SH-SY5Y (cell line): ENCODE measurements at regions not wholly inside any gene's neighbourhood (a gene's known extent, or its start where the extent isn't known, plus 50 kb on each side); places are given as distances from the start of the nearest gene placed in this dataset.

Experiments used
- GATA2 ChIP-seq: IDR thresholded peaks from 2 replicates; pipeline ENCODE4 v1.6.1; 2011; ENCODE audit warnings: mild to moderate bottlenecking, low read depth, low read length
- GATA3 ChIP-seq: IDR thresholded peaks from 2 replicates; pipeline ENCODE4 v1.6.1; 2011; ENCODE audit warnings: low read depth, mild to moderate bottlenecking, low read length, moderate library complexity

DNA sequence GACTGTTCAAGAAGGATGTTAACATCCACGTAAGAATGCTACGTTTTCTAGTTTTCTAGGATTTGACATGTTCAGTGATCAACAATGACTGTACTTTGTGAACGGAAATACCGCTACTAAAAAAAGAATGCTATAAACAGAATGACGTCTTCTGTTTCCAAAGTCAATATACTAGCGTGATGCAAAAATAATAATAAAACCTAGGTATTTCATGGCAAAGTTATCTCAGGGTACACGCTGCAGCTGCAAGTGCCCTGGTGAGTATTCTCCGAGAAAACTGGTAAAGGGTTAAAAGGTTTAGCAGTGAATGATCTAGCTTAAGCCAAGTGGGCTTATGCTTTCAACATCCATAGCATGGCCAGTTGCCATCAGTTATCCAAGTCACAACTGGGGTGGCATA, 653.3 kb upstream of the PFKP start:
- TF ChIP-seq GATA2 (no peak), GATA3 (no peak)
